NCI-H82 treated with DMSO at 0.1 percent for 48 hours (cell line): ENCODE measurements at regions not wholly inside any gene's neighbourhood (a gene's known extent, or its start where the extent isn't known, plus 50 kb on each side); places are given as distances from the start of the nearest gene placed in this dataset.

Source experiments
- DNase-seq: peaks from one replicate; lab custom pipeline; 2025; ENCODE audit not compliant: unreplicated experiment; lab: John Stamatoyannopoulos, UW

GRCh38 chr13:52975969-52976368, 52.6 kb upstream of the OLFM4 start:
- DNase-seq, result no peak

- DNase-seq, result no peak
Measured at GRCh38 chr13:52975161-52975560, 53.5 kb upstream of the OLFM4 start.

- DNase-seq, result no peak
Measured at GRCh38 chr13:52974711-52975110, 53.9 kb upstream of the OLFM4 start.

GRCh38 chr13:52969373-52969772, 59.2 kb upstream of the OLFM4 start:
- peak; percentile 73 for DNase-seq

- DNase-seq, result peak; percentile 45
Measured at GRCh38 chr13:52968074-52968700, 60.4 kb upstream of the OLFM4 start.

GRCh38 chr13:52961987-52962386, 66.6 kb upstream of the OLFM4 start:
- DNase-seq, result no peak

GRCh38 chr13:52961256-52961910, 67.2 kb upstream of the OLFM4 start:
- DNase-seq, result no peak

- DNase-seq, result no peak
Measured at GRCh38 chr13:52955472-52955874, 73.1 kb upstream of the OLFM4 start.

GRCh38 chr13:52954838-52955237, 73.8 kb upstream of the OLFM4 start:
- no peak for DNase-seq

GRCh38 chr13:52950436-52950956, 78.1 kb upstream of the OLFM4 start:
- no peak for DNase-seq

- DNase-seq, result no peak
Measured at GRCh38 chr13:52949742-52950141, 78.9 kb upstream of the OLFM4 start.

- DNase-seq, result no peak
Measured at GRCh38 chr13:52949044-52949443, 79.6 kb upstream of the OLFM4 start.

GRCh38 chr13:52947921-52948373, 80.7 kb upstream of the OLFM4 start:
- no peak for DNase-seq

- DNase-seq, result no peak
Measured at GRCh38 chr13:52945348-52945747, 83.3 kb upstream of the OLFM4 start.

GRCh38 chr13:52944697-52945096, 83.9 kb upstream of the OLFM4 start:
- no peak for DNase-seq

GRCh38 chr13:52938065-52938464, 89.6 kb upstream of the PCDH8 start:
- no peak for DNase-seq

- no peak for DNase-seq
Measured at GRCh38 chr13:52936806-52937205, 88.4 kb upstream of the PCDH8 start.

- DNase-seq, result no peak
Measured at GRCh38 chr13:52934258-52934657, 85.8 kb upstream of the PCDH8 start.

- DNase-seq, result no peak
Measured at GRCh38 chr13:52933547-52934210, 85.2 kb upstream of the PCDH8 start.

GRCh38 chr13:52933099-52933498, 84.7 kb upstream of the PCDH8 start:
- no peak for DNase-seq

GRCh38 chr13:52932649-52933048, 84.2 kb upstream of the PCDH8 start:
- DNase-seq, result no peak
